AG09309 (cell line): ENCODE measurements at regions not wholly inside any gene's neighbourhood (a gene's known extent, or its start where the extent isn't known, plus 50 kb on each side); places are given as distances from the start of the nearest gene placed in this dataset.

Experiments
- DNase-seq: peaks from one replicate; pipeline ENCODE4 v3.0.0-alpha.2; 2010; ENCODE audit warnings: low read depth
- H3K4me3 ChIP-seq: 2 replicates; pipeline ENCODE4 v1.5.1; 2011; ENCODE audit warnings: mild to moderate bottlenecking, low read depth, low read length, moderate library complexity; ENCODE audit not compliant: control insufficient read depth
- TF ChIP-seq, protein P1 (sequence below): IDR thresholded peaks from 2 replicates; pipeline ENCODE4 v1.5.1; 2011; ENCODE audit warnings: mild to moderate bottlenecking, low read depth, low read length, inconsistent platforms; ENCODE audit not compliant: insufficient read depth, control insufficient read depth; ENCODE audit errors: missing control alignments

DNA sequence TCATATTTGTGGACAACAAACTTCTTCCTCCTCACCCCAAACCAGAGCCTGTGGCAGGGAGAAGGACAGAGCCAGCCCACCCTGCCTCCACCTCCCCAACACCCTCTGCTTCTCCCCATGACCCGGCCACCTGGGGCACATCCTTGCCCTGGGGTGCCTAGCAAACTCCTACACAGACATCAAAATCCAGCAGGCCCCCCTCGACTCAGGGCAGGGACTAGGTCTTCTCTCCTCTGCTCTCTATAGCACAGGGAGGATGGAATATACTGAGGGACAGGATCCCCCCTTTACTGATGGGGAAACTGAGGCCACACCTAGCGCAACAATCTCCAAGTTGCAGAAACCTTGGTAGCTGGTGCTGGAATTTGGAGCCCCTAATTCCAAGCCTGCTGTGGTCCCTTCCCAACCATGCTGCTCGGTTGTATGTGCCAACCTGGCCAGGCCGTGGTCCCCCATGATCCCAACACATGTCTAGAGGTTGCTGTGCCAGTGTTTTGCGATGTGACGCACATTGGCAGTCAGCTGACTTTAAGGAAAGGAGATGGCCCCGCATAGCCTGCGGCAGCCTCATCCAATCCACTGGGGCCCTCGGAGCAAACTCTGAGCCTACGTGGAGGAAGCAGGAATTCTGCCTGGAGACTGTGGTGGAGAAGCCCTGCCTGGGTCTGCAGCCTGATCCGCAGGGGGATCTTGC, 53.9 kb upstream of the ADRA2C start:
- H3K4me3 ChIP-seq: no peak overlapping the region
- DNase-seq: no peak
- TF ChIP-seq, protein P1, sequence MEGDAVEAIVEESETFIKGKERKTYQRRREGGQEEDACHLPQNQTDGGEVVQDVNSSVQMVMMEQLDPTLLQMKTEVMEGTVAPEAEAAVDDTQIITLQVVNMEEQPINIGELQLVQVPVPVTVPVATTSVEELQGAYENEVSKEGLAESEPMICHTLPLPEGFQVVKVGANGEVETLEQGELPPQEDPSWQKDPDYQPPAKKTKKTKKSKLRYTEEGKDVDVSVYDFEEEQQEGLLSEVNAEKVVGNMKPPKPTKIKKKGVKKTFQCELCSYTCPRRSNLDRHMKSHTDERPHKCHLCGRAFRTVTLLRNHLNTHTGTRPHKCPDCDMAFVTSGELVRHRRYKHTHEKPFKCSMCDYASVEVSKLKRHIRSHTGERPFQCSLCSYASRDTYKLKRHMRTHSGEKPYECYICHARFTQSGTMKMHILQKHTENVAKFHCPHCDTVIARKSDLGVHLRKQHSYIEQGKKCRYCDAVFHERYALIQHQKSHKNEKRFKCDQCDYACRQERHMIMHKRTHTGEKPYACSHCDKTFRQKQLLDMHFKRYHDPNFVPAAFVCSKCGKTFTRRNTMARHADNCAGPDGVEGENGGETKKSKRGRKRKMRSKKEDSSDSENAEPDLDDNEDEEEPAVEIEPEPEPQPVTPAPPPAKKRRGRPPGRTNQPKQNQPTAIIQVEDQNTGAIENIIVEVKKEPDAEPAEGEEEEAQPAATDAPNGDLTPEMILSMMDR: no peak

- H3K4me3 ChIP-seq: no peak overlapping the region
- TF ChIP-seq, protein P1: no peak
- DNase-seq: no peak
Observed at GRCh38 chr4:3711183-3712111, 54.7 kb upstream of the ADRA2C start.

- no peak for DNase-seq
- TF ChIP-seq, protein P1: no peak
- no peak overlapping the region for H3K4me3 ChIP-seq
Observed at GRCh38 chr4:3710451-3711182, 55.6 kb upstream of the ADRA2C start.

DNA sequence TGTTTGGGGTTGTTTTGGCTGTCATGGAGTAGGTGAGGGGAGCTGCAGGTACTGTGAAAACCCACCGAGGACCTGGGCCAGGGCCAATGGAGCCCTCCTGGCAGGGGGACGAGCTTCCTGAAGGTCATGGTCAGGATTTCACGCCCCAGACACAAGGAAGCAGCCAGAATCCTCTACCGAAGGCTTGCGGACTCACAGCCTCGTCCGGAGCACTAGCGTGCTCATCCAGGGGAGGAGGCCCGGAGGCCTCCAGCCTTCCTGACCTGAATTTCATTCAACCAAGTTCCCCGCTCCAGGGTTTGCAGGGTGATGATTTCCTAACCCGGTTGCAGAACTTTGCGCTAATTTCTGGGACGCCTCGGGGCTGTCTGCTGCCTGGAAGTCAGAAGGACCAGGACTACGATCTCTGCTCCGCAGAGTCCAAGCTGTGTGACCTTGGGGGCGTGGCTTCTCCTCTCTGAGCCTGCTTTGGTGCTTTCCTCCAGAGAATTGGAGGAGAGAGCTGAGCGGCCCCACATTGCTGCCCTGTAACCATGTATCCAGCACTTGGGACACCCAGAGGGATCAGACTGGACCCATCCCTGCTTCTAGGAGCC, 56.2 kb upstream of the ADRA2C start:
- H3K4me3 ChIP-seq: no peak overlapping the region
- TF ChIP-seq, protein P1: no peak
- no peak for DNase-seq

DNA sequence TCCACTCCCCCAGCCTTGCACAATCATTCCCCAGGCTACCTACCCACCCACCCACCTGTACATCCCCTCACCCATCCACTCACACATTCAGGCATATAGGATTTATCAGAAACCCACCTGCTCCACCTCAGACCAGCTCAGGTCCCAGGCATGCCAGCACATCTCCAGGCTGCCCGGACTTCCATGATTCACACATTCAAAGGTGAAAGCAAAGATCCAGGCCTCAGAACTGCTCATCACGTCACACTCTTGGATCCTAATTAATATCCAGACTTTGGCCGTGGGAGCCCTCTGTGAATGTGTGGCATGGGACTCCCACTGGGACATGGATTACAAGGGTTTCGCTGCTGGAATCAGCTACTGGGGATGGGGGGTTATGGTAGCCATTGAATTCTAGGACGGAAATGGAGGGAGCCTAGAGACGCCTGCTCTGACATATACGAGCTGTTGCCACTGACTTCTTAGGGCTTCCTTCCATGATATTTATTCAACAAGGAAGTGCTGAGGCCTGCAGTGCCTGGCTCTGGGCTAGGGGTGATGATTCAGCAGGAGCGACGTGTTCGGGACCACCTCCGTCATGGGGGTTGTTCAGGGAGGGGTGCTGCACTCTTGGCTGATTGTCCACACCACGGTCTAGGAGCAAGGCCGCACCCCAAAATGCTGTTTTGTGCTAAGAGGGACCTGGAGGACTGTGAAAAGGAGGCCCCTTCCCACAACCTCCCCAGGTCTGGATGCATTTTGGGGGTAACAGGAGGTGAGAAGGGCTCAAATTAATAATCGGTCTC, 56.9 kb upstream of the ADRA2C start:
- no peak for DNase-seq
- TF ChIP-seq, protein P1: no peak
- H3K4me3 ChIP-seq: no peak overlapping the region

DNA sequence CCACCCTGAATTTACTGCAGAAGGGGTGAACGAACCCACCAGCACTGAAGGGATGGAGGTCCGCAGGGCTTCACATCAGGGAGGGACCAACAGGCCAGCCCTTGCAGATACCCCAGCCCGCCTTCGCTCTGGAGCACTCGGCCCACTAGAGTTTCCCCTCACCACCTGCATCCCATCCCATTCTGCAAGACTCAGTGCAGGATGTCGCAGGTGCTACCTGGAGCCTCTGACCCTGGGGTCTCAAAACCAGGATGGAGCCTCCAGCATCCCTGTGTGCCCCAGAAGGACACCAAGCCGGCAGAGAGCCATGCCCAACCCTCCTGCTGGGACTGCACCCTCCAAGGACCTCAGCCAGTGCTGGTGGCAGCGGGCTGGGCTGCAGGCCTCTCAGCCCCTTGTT, 57.6 kb upstream of the ADRA2C start:
- H3K4me3 ChIP-seq: no peak overlapping the region
- TF ChIP-seq, protein P1: no peak

More for the DNA sequence above, 57.6 kb upstream of the ADRA2C start:
- no peak for DNase-seq
